ENCODE measurements at regions not wholly inside any gene's neighbourhood (a gene's known extent, or its start where the extent isn't known, plus 50 kb on each side); places are given as distances from the start of the nearest gene placed in this dataset.

DNA sequence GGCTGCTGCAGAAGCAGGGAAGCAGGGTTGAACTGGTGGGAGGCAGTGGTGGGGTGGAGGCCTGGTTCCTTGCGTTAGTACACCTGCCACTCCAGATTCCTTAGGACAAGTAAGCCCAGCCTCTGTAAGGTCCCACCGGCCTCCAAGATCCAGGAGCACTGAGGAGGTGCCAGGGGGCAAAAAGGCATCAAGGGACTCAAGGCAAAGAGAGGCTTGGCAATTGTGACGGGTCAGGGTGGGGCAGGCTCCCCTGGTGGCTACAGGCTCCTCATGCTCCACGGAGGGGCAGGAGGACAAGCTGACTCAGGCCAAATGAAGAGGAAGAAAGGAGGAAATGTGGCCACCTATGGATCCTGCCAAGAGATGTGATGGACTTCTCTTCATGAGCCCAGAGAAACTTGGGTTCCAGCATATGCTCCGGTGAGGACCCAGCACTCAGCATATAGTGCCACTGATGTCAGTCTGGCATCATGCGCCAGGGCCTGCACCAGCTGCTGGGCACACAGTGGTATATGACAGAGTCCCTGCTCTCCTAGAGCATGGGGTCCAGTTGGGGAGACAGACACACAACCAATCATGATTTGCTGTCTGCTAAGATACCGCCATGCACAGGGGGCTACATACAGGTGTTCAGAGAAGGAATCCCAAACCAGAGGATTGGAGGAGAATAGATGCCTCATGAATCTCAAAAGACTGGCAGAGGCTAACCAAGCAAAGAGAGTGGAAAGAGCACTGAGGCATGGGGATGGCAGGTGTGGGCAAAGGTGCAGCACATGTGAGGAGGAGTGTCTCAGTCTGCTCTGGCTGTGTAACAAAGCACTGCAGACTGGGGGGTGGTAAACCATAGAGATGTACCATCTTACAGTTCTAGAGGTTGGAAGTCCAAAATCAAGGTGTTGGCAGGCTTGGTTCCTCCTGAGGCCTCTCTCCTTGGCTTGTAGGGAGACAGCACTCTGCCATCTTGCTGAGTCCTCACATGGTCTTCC is 249.7 kb downstream of the RHOU start:
- TF ChIP-seq, protein P1, sequence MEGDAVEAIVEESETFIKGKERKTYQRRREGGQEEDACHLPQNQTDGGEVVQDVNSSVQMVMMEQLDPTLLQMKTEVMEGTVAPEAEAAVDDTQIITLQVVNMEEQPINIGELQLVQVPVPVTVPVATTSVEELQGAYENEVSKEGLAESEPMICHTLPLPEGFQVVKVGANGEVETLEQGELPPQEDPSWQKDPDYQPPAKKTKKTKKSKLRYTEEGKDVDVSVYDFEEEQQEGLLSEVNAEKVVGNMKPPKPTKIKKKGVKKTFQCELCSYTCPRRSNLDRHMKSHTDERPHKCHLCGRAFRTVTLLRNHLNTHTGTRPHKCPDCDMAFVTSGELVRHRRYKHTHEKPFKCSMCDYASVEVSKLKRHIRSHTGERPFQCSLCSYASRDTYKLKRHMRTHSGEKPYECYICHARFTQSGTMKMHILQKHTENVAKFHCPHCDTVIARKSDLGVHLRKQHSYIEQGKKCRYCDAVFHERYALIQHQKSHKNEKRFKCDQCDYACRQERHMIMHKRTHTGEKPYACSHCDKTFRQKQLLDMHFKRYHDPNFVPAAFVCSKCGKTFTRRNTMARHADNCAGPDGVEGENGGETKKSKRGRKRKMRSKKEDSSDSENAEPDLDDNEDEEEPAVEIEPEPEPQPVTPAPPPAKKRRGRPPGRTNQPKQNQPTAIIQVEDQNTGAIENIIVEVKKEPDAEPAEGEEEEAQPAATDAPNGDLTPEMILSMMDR (IDR thresholded peaks at IDR 0.05): no peak
- TF ChIP-seq POLR2AphosphoS5 (IDR thresholded peaks at IDR 0.05): no peak

All from sigmoid colon (tissue), 4 donors.